ENCODE measurements at regions not wholly inside any gene's neighbourhood (a gene's known extent, or its start where the extent isn't known, plus 50 kb on each side); places are given as distances from the start of the nearest gene placed in this dataset.
A peak's percentile ranks its signal among the peaks of the same experiment; 100 is the strongest.

- DNase-seq, result no peak
Observed at GRCh38 chr1:75984781-75985180, 52.6 kb upstream of the ASB17 start.

GRCh38 chr1:75985827-75986226, 53.6 kb upstream of the ASB17 start:
- DNase-seq, result no peak

GRCh38 chr1:75986478-75986877, 54.3 kb upstream of the ASB17 start:
- no peak for DNase-seq

- no peak for DNase-seq
Observed at GRCh38 chr1:75989121-75989520, 56.9 kb upstream of the ASB17 start.

GRCh38 chr1:75990686-75991085, 58.5 kb upstream of the ASB17 start:
- DNase-seq, result no peak

GRCh38 chr1:75991497-75992114, 59.4 kb upstream of the ASB17 start:
- DNase-seq, result peak; percentile 83

- no peak for DNase-seq
Observed at GRCh38 chr1:75992312-75992711, 60.1 kb upstream of the ASB17 start.

GRCh38 chr1:75993661-75994060, 61.5 kb upstream of the ASB17 start:
- DNase-seq, result no peak

- no peak for DNase-seq
Observed at GRCh38 chr1:75996196-75996595, 64.0 kb upstream of the ASB17 start.

GRCh38 chr1:75999034-75999433, 66.8 kb upstream of the ASB17 start:
- DNase-seq, result no peak

- DNase-seq, result no peak
Observed at GRCh38 chr1:76003946-76004345, 70.6 kb upstream of the ST6GALNAC3 start.

GRCh38 chr1:76005765-76006164, 68.8 kb upstream of the ST6GALNAC3 start:
- no peak for DNase-seq

- no peak for DNase-seq
Observed at GRCh38 chr1:76006234-76006633, 68.3 kb upstream of the ST6GALNAC3 start.

- DNase-seq, result no peak
Observed at GRCh38 chr1:76010802-76011201, 63.7 kb upstream of the ST6GALNAC3 start.

- DNase-seq, result no peak
Observed at GRCh38 chr1:76012341-76013205, 62.0 kb upstream of the ST6GALNAC3 start.

GRCh38 chr1:76013206-76013581, 61.4 kb upstream of the ST6GALNAC3 start:
- DNase-seq, result no peak

GRCh38 chr1:76015478-76016103, 59.0 kb upstream of the ST6GALNAC3 start:
- no peak for DNase-seq

GRCh38 chr1:76018045-76018444, 56.5 kb upstream of the ST6GALNAC3 start:
- no peak for DNase-seq

GRCh38 chr1:76021846-76022245, 52.7 kb upstream of the ST6GALNAC3 start:
- DNase-seq, result no peak

GRCh38 chr1:76023669-76024435, 50.7 kb upstream of the ST6GALNAC3 start:
- peak; percentile 15 for DNase-seq
